Naive B cell (primary cell): ENCODE measurements at regions not wholly inside any gene's neighbourhood (a gene's known extent, or its start where the extent isn't known, plus 50 kb on each side); places are given as distances from the start of the nearest gene placed in this dataset.
A peak's percentile ranks its signal among the peaks of the same experiment; 100 is the strongest.

Experiments
- ATAC-seq, 2 donors: fragments of 150-1000 bp; cut with Tn5 transposase; 2 replicates each; pipeline ENCODE4 v1.10.0; 2021; ENCODE audit warnings: low read depth in 2 of 2, mild to moderate bottlenecking in 2 of 2, moderate library complexity in 2 of 2
- DNase-seq: peaks from one replicate; pipeline ENCODE4 v3.0.0; 2022
- H3K27ac Mint-ChIP-seq, 6 donors: one replicate each; pipeline ENCODE4 v1.8.0; 2020 to 2022; ENCODE audit warnings: mild to moderate bottlenecking in 6 of 6, mixed read lengths in 6 of 6, moderate library complexity in 5 of 6, inconsistent platforms in 2 of 6
- H3K27me3 Mint-ChIP-seq, 3 donors: one replicate each; pipeline ENCODE4 v1.8.0; 2021 to 2022; ENCODE audit warnings: mixed read lengths in 3 of 3, mild to moderate bottlenecking in 1 of 3
- H3K36me3 Mint-ChIP-seq, 2 donors: one replicate each; pipeline ENCODE4 v1.8.0; 2020 to 2022; ENCODE audit warnings: mixed read lengths in 2 of 2, inconsistent platforms in 1 of 2, mild to moderate bottlenecking in 1 of 2
- H3K4me1 Mint-ChIP-seq, 3 donors: one replicate each; pipeline ENCODE4 v1.8.0; 2020 to 2022; ENCODE audit warnings: mixed read lengths in 3 of 3, inconsistent platforms in 1 of 3, mild to moderate bottlenecking in 1 of 3, moderate library complexity in 1 of 3
- H3K4me3 Mint-ChIP-seq, 8 donors: one replicate each; pipeline ENCODE4 v1.8.0; 2020 to 2022; ENCODE audit warnings: mild to moderate bottlenecking in 8 of 8, mixed read lengths in 8 of 8, moderate library complexity in 8 of 8, inconsistent platforms in 2 of 8
- H3K9me3 Mint-ChIP-seq, 7 donors: one replicate each; pipeline ENCODE4 v1.8.0; 2020 to 2022; ENCODE audit warnings: mixed read lengths in 7 of 7, mild to moderate bottlenecking in 5 of 7, inconsistent platforms in 2 of 7, moderate library complexity in 1 of 7

- peaks cover 0 to 5% (median 0%) of the 10 kb centered on the region in 7 donors for H3K9me3 Mint-ChIP-seq
- ATAC-seq (no peak), DNase-seq (no peak)
- H3K36me3 Mint-ChIP-seq, result peaks cover 10 to 19% of the 10 kb centered on the region in 2 donors
- no peak overlapping the region for H3K27ac Mint-ChIP-seq
- H3K4me3 Mint-ChIP-seq, result no peak overlapping the region
- peaks cover 0 to 3% (median under 1%) of the 10 kb centered on the region in 3 donors for H3K4me1 Mint-ChIP-seq
- peaks cover 23 to 54% (median 43%) of the 10 kb centered on the region in 3 donors for H3K27me3 Mint-ChIP-seq
These were observed 91.3 kb upstream of the GPR45 start for GRCh38 chr2:105150231-105150630.

- Mint-ChIP-seq H3K9me3 (peaks cover 10 to 34% (median 24%) of the 10 kb centered on the region in 7 donors), H3K27me3 (peaks cover 34 to 73% (median 61%) of the 10 kb centered on the region in 3 donors), H3K36me3 (peaks cover 9 to 33% of the 10 kb centered on the region in 2 donors), H3K4me3 (no peak overlapping the region), H3K27ac (no peak overlapping the region), H3K4me1 (no peaks in the 10 kb centered on the region)
- ATAC-seq, result no peak
- DNase-seq, result no peak
These were observed 87.3 kb upstream of the GPR45 start for GRCh38 chr2:105154119-105154818.

- H3K4me1 Mint-ChIP-seq, result no peaks in the 10 kb centered on the region
- H3K4me3 Mint-ChIP-seq, result no peak overlapping the region
- DNase-seq (no peak), ATAC-seq (no peak)
- H3K36me3 Mint-ChIP-seq, result peaks cover 9 to 29% of the 10 kb centered on the region in 2 donors
- H3K27me3 Mint-ChIP-seq, result peaks cover 30 to 69% (median 61%) of the 10 kb centered on the region in 3 donors
- H3K27ac Mint-ChIP-seq, result peak overlapping the region in 1 of 6 donors; percentile 71
- peaks cover 8 to 39% (median 24%) of the 10 kb centered on the region in 7 donors for H3K9me3 Mint-ChIP-seq
These were observed 85.4 kb upstream of the GPR45 start for GRCh38 chr2:105156166-105156565.

GRCh38 chr2:105158002-105158401 lies 83.5 kb upstream of the GPR45 start:
- ATAC-seq (no peak), DNase-seq (no peak)
- Mint-ChIP-seq H3K36me3 (peaks cover 9 to 29% of the 10 kb centered on the region in 2 donors), H3K27me3 (peaks cover 30 to 57% (median 48%) of the 10 kb centered on the region in 3 donors), H3K4me3 (no peak overlapping the region), H3K4me1 (no peaks in the 10 kb centered on the region), H3K9me3 (peaks cover 8 to 39% (median 24%) of the 10 kb centered on the region in 7 donors), H3K27ac (peak overlapping the region in 1 of 6 donors; percentile 26)

GRCh38 chr2:105166688-105167087 lies 74.9 kb upstream of the GPR45 start:
- Mint-ChIP-seq H3K4me3 (no peak overlapping the region), H3K4me1 (no peaks in the 10 kb centered on the region), H3K27ac (peak overlapping the region in 1 of 6 donors; percentile 6), H3K27me3 (peaks cover 0 to 9% (median 9%) of the 10 kb centered on the region in 3 donors), H3K36me3 (peaks cover 0 to 10% of the 10 kb centered on the region in 2 donors), H3K9me3 (peaks cover 0 to 4% (median 2%) of the 10 kb centered on the region in 7 donors)
- DNase-seq (no peak), ATAC-seq (no peak)

GRCh38 chr2:105168543-105168942 lies 73.0 kb upstream of the GPR45 start:
- Mint-ChIP-seq H3K4me1 (peaks cover under 1% of the 10 kb centered on the region in 3 donors), H3K9me3 (peaks cover 5 to 11% (median 8%) of the 10 kb centered on the region in 7 donors), H3K4me3 (no peak overlapping the region), H3K36me3 (peaks cover 5 to 19% of the 10 kb centered on the region in 2 donors), H3K27ac (no peak overlapping the region), H3K27me3 (peaks cover 0 to 9% (median 9%) of the 10 kb centered on the region in 3 donors)
- ATAC-seq (no peak), DNase-seq (no peak)

- H3K27ac Mint-ChIP-seq, result peak overlapping the region; percentile 21 to 91 (median 61)
- H3K4me3 Mint-ChIP-seq, result peak overlapping the region; percentile 22 to 89 (median 76)
- peak; percentile 18 for DNase-seq
- peak; percentile 66 to 68 for ATAC-seq
- H3K9me3 Mint-ChIP-seq, result peaks cover 5 to 16% (median 14%) of the 10 kb centered on the region in 7 donors
- H3K4me1 Mint-ChIP-seq, result peaks cover 41 to 55% (median 45%) of the 10 kb centered on the region in 3 donors
- H3K27me3 Mint-ChIP-seq, result peaks cover 0 to 8% (median 0%) of the 10 kb centered on the region in 3 donors
- H3K36me3 Mint-ChIP-seq, result peaks cover 5 to 26% of the 10 kb centered on the region in 2 donors
These were observed 66.3 kb upstream of the GPR45 start for GRCh38 chr2:105175231-105175630.

- Mint-ChIP-seq H3K27me3 (no peaks in the 10 kb centered on the region), H3K27ac (peak overlapping the region in 5 of 6 donors; percentile 21 to 91 (median 86)), H3K4me1 (peaks cover 44 to 61% (median 50%) of the 10 kb centered on the region in 3 donors), H3K9me3 (peaks cover 5 to 16% (median 14%) of the 10 kb centered on the region in 7 donors), H3K36me3 (peaks cover 5 to 16% of the 10 kb centered on the region in 2 donors), H3K4me3 (peak overlapping the region; percentile 39 to 89 (median 80))
- ATAC-seq (peak; percentile 75 to 84), DNase-seq (peak; percentile 36)
These were observed 65.1 kb upstream of the GPR45 start for GRCh38 chr2:105176429-105176828.

GRCh38 chr2:105177008-105177407 lies 64.5 kb upstream of the GPR45 start:
- ATAC-seq, result no peak
- Mint-ChIP-seq H3K27me3 (no peaks in the 10 kb centered on the region), H3K36me3 (peaks cover 5 to 16% of the 10 kb centered on the region in 2 donors), H3K4me3 (peak overlapping the region; percentile 39 to 89 (median 80)), H3K27ac (peak overlapping the region in 5 of 6 donors; percentile 15 to 86 (median 43)), H3K4me1 (peaks cover 45 to 61% (median 53%) of the 10 kb centered on the region in 3 donors), H3K9me3 (peaks cover 5 to 16% (median 13%) of the 10 kb centered on the region in 7 donors)
- no peak for DNase-seq

GRCh38 chr2:105177536-105178254 lies 63.8 kb upstream of the GPR45 start:
- Mint-ChIP-seq H3K4me1 (peaks cover 50 to 61% (median 57%) of the 10 kb centered on the region in 3 donors), H3K4me3 (peak overlapping the region in 3 of 8 donors; percentile 15 to 39 (median 32)), H3K27ac (peak overlapping the region; percentile 21 to 87 (median 62)), H3K9me3 (peaks cover 5 to 16% (median 12%) of the 10 kb centered on the region in 7 donors), H3K36me3 (peaks cover 5 to 16% of the 10 kb centered on the region in 2 donors), H3K27me3 (peaks cover 0 to 5% (median 0%) of the 10 kb centered on the region in 3 donors)
- ATAC-seq (no peak), DNase-seq (no peak)

GRCh38 chr2:105179469-105180372 lies 61.8 kb upstream of the GPR45 start:
- H3K27ac Mint-ChIP-seq, result peak overlapping the region in 4 of 6 donors; percentile 16 to 76 (median 33)

GRCh38 chr2:105180491-105180972 lies 61.0 kb upstream of the GPR45 start:
- Mint-ChIP-seq H3K27me3 (peaks cover 0 to 5% (median 0%) of the 10 kb centered on the region in 3 donors), H3K4me1 (peaks cover 38 to 56% (median 52%) of the 10 kb centered on the region in 3 donors), H3K9me3 (peaks cover 0 to 4% (median 0%) of the 10 kb centered on the region in 7 donors), H3K27ac (no peak overlapping the region), H3K4me3 (no peak overlapping the region), H3K36me3 (no peaks in the 10 kb centered on the region)
- ATAC-seq (no peak), DNase-seq (no peak)

More at GRCh38 chr2:105179469-105180372, 61.8 kb upstream of the GPR45 start:
- DNase-seq (no peak), ATAC-seq (no peak)
- Mint-ChIP-seq H3K4me3 (no peak overlapping the region), H3K4me1 (peaks cover 47 to 64% (median 61%) of the 10 kb centered on the region in 3 donors), H3K9me3 (peaks cover 0 to 4% (median 0%) of the 10 kb centered on the region in 7 donors), H3K36me3 (no peaks in the 10 kb centered on the region), H3K27me3 (peaks cover 0 to 5% (median 0%) of the 10 kb centered on the region in 3 donors)
